Inflammatory macrophage treated with lipopolysaccharide for 4 hours (primary cell): ENCODE measurements at regions not wholly inside any gene's neighbourhood (a gene's known extent, or its start where the extent isn't known, plus 50 kb on each side); places are given as distances from the start of the nearest gene placed in this dataset.
"Not testable (repeated sequence)": the region's sequence is repeated elsewhere in the genome, so short reads cannot be mapped to it uniquely, and the experiment has no call there.

Experiments used
- DNase-seq: peaks from one replicate; pipeline ENCODE4 v3.0.0-alpha.2; 2020

DNA sequence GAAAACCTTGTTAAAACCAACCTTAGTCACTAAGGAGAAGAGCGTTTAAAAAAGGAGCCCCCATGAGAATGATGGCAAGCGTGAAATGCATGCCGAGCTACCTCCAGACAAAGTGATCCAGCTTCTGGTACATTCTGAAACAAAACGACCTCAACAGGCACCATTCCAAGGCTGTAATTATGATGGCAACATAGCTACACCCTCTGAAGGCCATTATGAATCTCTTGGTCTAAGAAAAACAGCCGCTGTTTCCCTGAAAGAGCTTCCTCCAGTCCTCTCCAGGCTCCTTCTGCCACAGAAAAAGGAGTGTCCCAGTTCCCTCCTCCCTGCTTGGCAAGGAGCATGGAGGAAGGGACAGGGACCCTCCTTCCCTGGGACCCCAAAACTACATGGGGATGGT is 50.0 kb upstream of the ABLIM1 start:
- DNase-seq = no peak

DNA sequence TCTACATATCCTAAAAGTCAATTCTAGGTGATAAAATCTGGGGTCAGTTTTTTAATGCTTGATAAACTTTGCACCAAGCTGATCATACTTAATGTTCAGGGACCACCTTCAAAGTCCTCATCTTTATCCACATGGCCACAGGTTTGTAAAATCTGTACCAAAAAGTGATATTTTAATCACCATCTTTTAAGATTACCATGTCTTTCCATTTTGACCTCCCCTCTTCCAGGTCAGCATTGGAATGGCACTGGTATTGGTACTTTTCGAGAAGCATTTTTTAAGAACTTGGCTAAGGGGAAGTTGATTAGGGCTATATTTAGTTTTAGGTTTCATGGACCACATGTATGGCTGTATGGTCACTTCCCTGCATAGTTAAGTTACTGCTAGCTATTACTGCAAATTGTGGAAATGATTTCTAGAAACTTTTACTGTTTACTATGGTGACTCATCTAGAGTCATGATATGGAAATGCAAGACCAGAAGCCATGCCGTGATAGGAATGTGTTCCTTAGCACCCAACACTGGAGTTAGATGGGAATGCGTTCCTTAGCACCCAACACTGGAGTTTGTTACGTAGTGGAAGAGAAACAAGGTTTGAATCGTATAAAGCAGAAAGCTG is 50.8 kb upstream of the ABLIM1 start:
- peak; percentile 79 for DNase-seq

DNA sequence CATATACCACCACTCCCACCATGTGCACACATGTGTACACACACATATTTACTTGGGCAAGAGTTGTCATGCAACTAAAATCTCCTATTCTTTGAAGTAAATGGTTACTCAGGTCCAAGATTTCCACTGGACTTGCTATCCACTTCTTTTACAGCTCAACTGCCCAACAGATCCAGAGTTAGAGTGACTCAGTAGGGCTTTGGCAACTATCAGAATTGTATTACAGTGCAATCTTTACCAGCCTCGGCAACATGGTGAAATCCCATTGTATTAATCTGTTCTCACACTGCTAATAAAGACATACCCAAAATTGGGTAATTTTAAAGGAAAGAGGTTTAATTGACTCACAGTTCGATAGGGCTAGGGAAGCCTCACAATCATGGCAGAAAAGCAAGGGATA is 51.9 kb upstream of the ABLIM1 start:
- peak; percentile 56 for DNase-seq

GRCh38 chr10:114711176-114711868 is 53.2 kb upstream of the ABLIM1 start:
- DNase-seq = peak; percentile 9

GRCh38 chr10:114711869-114712250 is 53.8 kb upstream of the ABLIM1 start:
- DNase-seq = no peak

DNA sequence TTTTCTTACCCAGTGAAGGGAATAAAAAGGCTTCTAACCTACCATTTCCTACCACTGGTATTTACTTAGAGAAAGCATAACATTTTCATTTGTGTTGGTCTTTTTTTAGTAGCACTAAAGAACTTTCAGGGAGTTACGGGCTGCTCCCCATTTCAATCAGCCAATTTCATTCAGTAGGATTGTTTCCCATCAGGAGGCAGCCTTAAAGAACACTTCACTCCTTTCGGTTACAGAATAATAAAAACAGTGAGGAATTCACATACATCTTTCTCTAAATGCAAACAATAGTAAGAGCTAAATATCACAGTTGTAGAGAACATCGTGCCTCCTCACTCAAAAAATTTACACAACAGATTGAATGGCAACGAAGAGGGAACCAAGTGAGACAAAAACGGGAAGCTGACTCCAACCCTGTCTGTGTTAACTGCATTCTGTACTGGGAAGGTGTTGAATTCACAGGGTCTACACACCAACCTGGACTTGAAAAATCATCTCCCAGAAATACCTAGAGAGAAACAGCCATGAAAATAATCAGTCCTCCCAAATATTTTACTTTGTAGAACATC is 55.5 kb upstream of the ABLIM1 start:
- peak; percentile 40 for DNase-seq

GRCh38 chr10:114714281-114714741 is 56.2 kb upstream of the ABLIM1 start:
- DNase-seq = no peak

- no peak for DNase-seq
Measured at GRCh38 chr10:114715171-114715670, 57.1 kb upstream of the ABLIM1 start.

- DNase-seq = no peak
Measured at GRCh38 chr10:114716811-114717404, 58.8 kb upstream of the ABLIM1 start.

GRCh38 chr10:114717881-114718280 is 59.8 kb upstream of the ABLIM1 start:
- not testable (repeated sequence) for DNase-seq

DNA sequence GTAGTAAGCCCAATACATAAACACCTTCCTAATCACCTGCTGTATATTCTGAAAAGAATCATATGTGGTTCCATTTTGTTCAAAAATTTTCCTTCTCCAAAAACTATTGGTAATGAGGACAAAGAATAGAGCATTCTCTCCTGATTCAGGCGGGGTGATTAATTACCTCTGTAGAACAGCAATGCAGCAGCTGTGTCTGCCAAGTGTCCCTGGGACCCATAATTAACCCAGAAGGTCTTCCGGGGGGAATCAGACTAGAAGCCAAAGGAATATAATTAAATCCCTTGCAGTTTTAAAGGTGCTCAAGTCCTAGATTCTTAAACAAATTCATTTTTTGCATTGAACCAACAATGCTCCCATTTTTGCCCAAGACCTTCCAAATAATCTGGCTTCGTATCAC is 60.3 kb upstream of the ABLIM1 start:
- no peak for DNase-seq

- DNase-seq = no peak
Measured at GRCh38 chr10:114719311-114719710, 61.2 kb upstream of the ABLIM1 start.

GRCh38 chr10:114720023-114720422 is 61.9 kb upstream of the ABLIM1 start:
- not testable (repeated sequence) for DNase-seq

DNA sequence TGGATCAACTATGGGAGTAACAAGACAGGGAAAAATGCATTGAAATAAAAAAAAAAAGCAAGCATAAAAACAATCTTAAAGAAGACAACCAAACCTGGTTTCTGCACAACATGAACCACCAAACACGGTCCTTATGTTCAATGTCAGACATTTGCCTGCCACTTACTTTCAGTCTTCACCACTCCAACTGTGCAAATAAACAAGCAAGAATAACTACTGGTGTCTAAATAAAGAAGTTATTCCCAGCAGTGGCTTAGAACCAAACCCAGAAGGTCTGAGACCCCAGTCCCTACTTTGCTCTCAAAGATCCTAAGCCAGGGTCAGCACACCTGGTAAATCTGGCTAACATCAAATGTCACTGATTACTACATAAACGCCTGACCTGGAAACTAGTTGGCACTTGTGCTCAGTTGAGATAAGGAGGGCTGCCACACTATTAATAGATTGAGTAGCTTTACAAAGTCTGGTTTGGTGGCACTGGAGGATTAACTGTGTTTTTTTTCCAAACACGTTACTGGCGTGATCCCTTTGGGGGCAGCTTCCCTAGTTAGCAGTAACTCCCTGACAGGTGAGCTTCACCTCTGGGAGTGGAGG is 62.7 kb upstream of the ABLIM1 start:
- DNase-seq = no peak

- DNase-seq = not testable (repeated sequence)
Measured at GRCh38 chr10:114722136-114722535, 64.1 kb upstream of the ABLIM1 start.

- DNase-seq = no peak
Measured at GRCh38 chr10:114723361-114723760, 65.3 kb upstream of the ABLIM1 start.

DNA sequence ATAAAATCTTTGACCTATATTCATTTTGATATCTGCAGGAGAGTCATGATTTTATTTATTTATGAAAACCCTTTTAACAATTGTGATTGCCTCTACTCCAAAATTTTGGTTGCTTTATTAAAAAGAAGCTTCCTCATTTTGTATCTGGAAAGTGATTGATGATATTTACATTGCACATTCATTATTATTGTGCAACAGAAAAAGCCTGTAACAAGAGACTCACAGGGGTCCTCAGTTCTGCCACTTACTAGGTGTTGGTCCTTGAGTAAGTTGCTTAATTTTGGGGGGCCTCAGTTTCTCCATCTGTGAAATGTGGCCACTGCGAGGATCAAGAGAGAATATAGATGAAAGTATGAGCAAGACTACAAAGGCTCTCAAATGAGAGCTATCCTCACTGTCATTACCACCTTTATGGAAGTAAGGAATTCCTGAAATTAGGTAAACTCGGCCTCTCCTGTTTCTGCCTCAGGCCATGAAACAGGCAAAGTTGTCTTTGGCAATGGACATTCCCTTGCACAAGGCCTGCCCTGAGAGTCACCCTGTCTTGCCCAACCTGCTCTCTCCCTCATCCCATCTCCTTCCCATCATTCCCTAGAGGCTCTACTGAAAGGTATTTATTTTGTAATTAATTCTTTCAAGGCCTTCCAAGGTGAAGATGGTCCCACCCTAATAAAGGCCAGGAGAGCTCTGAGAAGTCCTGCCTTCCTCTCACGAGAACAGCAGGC is 66.1 kb upstream of the ABLIM1 start:
- DNase-seq = no peak

GRCh38 chr10:114724716-114725106 is 66.6 kb upstream of the ABLIM1 start:
- no peak for DNase-seq

DNA sequence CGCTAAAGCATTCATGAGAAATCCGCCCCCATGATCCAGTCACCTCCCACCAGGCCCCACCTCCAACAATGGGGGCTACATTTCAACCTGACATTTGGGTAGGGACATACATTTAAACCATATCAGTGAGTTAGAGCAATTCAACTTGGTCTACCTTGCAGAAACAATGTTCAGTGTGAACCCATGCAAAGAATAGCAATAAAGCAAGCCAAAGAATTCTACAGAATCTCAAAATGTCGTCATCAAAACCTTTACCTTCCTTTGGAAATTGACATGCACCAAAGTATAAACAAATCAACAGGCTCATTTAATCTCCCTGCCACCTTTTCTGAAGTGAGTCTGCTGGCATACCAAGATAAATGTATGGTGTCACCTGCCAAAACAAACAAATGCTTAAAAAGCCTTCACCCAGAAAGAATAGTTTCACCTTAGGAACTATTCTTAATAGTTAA is 68.8 kb upstream of the ABLIM1 start:
- no peak for DNase-seq

GRCh38 chr10:114728325-114728724 is 70.2 kb upstream of the ABLIM1 start:
- DNase-seq = no peak

DNA sequence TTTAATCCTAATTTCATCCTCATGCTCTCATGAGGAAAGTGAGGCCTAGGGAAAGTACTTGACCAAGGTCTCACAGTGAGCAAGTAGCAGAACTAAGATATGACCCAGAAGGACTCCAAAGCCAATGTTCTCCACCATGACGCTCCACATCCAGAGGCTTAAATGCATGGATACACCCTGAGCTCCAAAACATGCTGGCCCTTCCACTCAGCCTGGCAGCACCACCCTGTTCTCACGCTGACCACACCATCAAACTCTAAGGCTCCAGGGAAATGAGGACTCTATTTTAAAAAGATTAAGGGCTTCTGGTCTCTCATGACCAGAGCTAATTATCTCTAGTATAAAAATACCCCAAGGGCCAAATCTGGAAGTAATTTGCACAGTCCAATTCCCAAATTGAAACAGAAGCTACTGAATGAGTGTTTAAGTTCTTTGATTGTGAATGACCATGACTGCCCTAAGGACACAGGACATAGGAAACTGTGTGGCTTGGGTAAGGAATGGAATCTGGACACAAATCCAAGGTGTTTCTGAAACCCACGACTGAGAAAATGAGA is 71.1 kb upstream of the ABLIM1 start:
- DNase-seq = no peak

- DNase-seq = no peak
Measured at GRCh38 chr10:114730291-114730690, 72.2 kb upstream of the ABLIM1 start.
